GM18861 (cell line): ENCODE measurements at regions not wholly inside any gene's neighbourhood (a gene's known extent, or its start where the extent isn't known, plus 50 kb on each side); places are given as distances from the start of the nearest gene placed in this dataset.

Experiments used
- ATAC-seq: cut with Tn5 transposase; IDR thresholded peaks from one replicate; pipeline ENCODE4 v1.9.1; 2021; ENCODE audit not compliant: unreplicated experiment

DNA sequence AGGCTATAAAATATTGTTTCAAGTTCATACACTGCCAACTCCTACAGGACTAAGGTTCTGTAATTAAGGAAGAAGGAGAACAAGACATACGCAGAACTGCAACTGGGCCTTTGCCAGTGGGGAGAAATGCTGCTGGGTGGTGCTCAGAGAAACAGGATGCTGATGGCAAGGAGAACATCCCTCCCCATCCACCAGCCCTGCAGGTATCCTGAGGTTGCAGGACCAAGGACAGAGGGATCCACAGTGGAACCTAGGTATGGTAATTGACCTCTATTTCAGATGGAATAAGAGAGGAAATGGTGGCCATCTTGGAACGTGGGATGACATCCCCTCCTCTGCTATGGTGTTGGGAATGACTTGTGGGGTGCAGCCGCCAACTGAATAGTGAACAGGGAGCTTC is 206.3 kb upstream of the S1PR3 start:
- no peak for ATAC-seq

DNA sequence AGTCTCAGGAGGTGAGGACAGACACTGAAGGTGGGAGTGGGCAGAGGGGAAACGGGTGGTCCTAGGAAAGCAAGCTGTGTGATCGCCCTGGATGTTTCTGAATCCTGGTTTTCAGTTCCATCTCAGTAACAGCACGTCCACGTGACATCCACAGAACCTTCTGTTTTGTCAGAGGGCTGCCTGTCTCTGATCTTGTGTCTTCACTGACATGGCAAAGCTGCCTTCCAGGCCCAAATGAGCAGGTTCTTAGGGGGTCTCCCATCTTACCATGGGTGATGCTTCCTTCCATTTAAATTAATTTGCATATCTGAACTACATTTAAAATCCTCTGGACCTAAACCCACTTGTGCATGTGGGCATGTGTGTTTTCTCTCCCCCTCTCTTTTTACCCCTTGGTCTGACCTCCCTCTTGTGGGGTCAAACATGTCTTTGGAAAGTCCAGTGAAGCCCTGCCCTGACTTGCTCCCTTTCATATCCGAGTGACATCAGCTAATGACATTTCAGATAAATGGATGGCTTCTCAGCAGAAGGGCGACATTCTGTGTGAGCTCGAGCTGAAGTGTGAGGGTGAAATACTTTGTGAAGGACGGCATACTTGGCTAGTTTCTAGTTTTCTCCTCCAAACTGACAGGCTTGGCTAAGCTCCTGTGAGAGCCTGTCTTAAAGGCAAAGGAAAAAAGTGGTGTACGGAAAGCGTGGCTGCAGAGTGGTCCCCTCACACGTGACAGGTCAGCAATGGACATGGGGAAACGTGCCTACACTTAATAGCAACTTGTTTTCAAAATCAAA is 204.8 kb upstream of the S1PR3 start:
- ATAC-seq, result no peak

DNA sequence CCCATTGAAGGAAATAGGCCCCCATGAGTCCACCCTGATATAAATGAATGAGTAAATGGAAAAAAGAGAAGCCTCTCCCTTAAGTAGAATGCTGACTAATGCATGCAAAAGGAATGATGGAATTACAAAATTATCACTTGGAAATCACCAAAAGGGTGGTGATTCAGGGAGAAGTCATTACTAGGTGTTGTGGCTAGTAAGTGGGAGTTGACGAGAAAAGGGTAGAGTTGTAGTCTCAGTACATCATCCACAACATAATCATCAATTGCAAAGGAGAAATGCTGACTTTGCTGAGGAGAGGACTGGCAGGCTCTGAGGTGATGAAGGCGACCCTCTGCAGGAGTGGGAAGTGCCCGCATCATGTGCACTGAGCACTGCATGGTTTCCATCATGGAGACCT is 201.5 kb upstream of the S1PR3 start:
- no peak for ATAC-seq

DNA sequence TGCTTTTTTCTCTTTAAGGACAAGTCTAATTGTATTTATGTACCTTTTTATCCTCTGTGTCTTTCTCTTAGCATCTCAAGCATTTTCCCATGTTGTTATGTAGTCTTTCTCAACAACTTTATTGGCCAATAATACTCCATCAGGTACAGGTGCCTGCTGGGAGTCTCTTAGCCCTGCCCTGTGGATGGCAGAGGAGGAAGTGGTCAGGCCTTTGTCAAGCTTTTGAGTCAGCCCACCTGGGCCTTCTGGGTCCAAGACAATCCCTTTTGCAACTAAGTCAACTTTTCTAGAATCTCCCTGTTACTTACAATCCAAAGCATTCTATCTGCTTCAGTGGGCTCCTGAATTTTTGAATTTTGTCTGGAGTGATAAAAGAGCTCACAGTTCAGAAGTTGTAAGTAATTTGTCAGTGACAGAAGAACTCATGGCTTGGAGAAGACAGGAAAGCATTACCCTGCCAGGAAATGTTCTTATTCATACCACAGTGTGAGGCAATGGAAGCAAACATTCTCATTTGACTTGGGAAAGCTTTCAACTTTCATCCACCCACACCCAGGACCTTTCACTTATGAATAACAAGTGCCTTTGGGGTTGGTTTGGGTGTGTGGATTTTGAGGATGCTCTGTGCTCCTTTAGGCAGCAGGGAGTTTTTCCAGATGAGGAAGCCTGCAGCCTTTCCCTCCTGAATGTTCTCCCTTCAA is 200.0 kb upstream of the S1PR3 start:
- no peak for ATAC-seq

DNA sequence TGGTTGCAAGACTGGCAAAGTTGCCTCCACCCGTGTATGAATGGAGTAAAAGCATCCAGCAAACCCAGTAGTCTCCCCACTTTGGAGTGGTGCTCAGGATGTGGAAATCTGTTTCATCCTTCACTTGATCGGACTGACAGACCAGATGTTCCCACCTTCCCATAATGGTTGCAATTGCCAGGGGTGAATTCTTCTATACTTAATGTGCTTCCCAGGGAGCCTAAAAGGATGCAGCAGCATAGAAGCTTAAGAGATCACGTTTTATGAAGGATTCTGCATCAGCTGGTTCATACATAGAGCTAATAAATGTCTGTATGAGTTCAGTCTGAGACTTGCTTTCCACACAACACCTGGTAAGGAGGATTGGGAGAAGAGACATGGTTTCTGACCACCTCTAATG is 198.8 kb upstream of the S1PR3 start:
- ATAC-seq, result no peak

DNA sequence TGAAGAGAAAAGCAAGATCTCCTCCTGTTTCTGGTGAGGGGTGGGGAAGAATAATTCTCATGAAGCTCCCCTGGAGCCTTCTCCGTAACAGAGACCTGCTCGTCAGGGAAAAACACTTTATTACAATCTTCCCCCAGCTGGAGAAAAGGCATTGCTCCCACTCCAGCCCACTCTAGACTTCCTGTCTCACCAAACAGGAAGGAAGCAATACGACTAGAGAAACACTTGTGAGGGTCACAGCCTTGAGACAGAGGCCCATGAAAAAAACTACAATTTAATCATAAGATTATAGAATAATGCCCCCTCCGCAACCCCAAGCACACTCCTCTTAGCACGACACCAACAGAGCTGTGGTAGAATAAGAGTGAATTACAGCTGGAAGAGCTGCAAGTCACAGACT is 197.2 kb upstream of the S1PR3 start:
- no peak for ATAC-seq

DNA sequence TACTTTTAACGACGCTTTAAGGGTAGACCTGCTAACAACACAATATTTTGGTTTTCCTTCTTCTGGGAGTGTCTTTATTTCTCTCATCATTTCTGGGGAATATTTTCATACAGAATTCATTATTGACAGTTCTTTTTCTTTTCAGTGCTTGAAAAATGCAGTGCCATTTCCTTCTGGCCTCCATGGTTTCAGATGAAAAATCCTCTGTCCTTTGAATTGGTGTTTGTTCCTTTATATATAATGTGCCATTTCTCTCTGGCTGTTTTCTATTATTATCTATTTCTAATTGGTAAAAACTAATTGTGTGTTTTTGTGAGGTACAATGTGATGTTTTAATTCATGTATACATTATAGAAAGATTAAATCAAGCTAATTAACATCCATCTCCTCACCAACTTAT is 194.3 kb upstream of the S1PR3 start:
- no peak for ATAC-seq

DNA sequence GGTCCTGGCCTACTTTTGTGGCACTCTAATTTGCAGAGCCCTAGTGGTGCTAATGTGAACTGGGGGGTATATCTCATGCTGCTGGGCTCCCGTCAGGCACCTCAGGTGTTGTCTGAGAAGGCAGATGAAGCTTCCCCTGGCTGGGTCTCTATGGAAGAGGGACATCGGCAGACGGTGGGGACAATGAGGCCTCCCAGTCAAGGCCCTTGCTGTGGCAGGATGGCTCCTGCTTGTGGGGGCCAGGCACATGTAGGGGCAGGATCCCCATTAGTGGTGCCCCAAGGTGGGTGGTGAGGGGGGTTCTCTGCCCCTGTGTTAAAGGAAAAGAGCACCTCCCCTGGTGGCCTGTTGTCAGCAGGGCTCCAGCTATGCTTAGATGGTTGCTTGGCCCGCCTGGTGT is 192.8 kb upstream of the S1PR3 start:
- no peak for ATAC-seq

DNA sequence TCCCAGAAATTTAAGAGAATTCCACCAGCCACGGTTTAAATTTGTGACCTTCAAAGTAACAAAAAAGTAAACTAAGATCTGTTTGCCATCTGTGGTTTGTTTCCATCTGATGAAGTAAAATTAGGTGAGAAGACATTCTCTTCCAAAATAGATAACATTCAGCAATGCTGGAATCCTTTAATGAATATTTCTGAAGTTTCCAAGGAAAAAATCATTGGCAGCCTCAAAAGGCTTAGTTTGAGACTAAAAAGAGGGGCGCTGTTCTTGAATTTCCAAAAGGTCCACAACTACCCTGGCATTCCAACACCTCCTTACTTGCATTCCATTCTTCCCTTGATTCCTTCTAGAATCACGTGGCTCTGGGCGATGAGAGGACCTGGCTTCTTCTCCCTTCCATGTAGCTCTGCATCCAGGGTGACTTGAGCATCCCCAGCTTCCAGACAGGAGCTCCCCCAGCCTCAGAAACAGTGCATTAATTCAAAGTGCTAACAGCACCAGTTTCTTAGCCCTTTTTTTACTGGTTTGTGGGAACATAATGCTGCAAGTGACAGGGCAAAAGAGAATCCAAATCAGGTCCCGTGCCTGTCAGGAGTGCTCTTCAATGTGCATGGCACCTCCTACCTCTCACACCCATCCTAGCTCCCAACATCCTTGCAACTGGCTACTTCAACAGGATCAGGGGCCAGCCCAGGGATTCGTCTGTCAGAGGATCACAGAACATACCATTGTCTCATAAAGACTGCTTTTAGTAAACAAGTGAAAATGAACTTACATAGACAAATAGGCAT is 191.5 kb upstream of the S1PR3 start:
- ATAC-seq, result no peak

DNA sequence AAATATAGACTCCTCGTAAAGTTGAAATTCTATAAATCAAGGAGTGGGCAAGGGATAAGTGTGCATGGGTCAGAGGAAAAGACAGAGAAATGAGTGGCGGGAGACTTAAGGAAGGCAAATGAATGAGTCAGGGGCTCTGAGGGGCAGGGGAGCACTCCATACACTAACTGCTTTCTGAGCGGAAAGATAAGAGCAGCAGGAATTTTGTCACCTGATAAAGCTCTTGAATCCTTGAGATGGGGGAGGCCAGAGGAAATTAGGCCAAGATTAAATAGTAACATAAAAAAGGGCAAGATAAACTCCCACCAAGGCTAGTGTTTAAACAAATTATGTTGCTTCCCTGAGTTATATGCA is 191.0 kb upstream of the S1PR3 start:
- ATAC-seq, result no peak

DNA sequence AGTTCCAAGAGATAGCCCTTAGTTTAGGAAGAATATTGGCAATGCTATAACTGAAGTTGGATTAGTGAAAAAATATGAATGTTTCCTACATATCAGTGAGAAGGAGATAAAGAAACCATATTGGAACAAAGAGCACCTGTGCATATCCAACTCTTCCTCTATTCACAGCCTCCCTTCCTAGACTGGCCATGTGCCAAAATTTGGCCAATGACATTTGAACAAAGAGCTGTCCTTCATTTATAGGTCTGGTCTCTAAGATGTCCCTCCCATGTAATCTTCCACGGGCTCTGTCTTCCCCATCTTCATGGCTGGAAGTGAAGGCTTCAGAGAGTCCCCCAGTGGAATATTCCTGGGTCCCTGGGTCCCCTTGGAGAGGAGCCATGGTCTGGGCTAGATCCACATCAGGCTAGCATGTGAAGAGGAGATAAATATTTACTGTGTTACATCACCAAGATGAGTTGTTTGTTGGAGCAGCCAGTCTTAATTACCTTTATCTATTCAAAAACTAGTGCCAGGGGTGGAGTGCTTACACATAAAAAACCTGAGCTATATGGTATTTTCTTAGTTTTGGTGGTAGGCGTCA is 190.0 kb upstream of the S1PR3 start:
- no peak for ATAC-seq

DNA sequence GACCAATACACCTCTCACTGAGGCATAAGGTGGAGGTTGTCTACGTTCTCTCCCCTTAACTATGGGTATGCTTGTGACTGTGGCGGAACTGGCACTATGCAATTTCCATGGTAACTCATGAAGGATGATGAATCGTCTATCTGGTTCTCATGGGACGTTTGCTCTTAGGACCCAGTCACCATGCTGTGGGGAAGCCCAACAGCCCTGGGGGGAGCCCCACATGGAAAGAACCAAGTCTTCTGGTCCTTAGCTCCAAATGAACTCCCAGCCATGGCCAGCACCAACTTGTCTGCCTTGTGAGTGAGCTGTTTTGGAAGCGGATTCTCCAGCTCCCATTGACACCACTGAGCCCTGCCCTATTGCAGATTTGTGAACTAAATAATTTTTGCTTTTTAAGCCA is 188.7 kb upstream of the S1PR3 start:
- no peak for ATAC-seq

DNA sequence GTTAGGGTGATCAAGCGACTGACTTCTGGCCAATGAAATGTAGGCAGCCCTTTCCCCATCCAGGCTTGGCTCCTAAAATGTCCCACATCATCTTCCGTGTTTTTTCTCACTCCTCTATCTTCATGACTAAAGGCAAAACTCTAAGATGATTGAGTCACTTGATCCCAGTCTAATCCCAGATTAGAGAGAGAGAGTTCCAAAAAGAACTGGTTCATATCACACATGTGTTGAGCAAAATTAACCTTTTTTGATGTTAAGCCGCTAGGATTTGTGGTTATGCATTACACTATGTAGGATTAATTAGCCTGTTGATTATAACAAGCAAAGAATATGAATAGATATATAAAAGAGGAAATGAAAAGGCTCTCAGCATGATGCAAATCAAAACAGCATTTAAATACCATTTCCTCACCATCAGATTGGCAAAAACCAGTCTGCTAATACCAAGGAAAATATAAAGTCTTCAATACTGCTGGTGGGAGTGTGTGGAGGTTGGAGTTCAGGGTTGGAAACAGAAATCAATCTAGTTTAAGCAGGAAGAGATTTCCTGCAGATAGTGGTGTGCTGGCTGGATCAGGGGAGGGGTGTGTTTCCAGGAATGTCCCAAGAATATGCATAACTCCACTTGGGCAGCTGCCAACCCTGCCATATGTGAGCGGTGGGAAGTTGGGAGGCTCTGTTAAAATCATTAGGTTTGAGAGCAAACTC is 187.6 kb upstream of the S1PR3 start:
- ATAC-seq, result no peak

DNA sequence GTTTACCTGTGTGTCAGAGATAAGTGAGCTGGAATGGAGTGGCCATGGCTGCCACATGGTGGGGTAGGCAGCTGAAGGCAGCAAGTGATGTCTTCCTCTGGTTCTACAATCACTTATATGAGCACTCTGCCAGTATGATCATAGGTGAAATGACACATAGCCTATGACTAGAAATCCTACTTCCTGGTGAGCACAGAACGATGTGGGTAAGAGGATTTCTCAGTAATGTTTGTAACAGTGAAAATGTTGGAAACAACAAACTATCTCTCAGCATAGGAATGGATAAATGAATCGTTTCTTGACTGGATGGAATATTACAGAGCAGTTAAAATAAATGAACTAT is 187.0 kb upstream of the S1PR3 start:
- ATAC-seq, result no peak

DNA sequence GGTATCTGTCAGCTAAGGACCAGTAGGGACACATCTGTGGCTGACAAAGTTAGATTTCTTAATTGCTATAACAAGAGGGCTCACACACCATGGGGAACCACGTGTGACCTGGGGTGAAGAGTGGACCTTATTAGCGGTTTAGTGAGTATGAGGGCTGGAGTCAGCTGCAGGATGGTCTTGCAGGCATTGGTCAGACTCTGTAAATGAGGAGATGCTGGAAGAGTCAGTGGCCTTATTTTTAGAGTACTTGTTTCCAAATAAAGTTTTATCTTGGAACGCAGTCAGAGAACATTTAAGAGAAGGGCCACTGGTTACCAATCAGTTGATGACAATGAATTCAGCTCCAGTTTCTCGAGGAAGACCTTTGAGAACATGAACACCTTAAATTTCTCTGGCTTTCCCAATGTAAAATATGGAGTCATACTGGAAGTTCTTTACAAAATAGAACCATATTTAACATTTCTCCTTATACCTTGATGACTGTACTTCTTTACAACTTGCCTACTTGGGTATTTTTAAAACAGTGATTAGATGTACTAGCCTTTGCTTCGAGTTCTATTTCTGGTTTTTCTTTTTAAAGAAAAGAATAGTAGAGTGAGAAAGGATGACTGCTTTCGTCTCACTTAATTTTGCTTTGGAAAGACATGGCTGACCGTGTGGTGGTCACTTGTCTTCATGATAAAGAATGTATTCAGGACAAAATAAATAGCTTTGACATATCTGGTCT is 185.9 kb upstream of the S1PR3 start:
- no peak for ATAC-seq

DNA sequence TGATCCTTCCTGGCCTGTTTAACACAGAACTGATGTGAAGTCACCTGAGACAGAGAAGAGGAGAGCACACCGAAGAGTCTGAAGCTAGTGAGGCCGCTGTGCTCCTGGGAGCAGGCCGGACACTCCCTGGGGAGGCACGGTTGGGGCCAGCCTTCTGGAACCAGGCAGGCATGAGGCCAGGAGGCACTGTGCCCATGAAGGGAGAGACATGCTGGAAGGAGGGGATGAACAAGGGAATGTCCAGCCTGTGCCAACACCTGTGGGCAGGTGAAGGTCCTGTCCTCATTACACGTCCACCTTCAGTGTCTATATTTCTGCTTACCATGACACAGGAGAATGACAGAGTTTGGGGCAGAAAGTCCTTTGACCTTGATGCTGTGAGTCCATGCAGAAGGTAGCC is 183.8 kb upstream of the S1PR3 start:
- no peak for ATAC-seq

DNA sequence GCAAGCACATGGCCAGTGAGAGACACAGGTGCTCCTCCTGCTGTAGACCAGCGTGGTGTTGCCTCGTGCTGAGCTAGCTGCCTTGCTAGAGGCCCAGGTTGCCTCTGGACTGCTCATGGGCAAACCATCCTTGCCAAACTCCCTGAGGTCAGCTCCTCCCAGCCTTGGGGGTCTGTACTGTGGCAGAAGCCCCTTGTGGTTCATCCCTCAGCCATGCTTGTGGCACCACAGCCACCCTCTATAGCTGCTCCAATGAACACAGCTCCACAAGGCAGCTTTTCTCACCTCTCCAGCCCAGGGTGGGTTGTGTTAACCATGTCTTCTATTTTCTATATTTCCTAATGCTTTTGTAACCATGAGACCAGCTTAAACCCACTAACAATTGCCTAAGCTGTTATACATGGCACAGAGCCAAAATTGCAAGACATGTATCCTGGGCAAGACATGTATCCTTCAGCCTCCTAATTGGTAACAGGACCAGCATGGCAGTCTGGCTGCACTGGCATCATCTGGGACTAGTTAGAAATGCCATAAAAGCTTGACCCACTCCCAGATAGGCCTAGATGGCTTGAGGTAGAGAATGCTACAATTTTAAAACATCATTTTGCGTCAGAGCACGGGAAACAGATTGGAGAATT is 183.1 kb upstream of the S1PR3 start:
- no peak for ATAC-seq

DNA sequence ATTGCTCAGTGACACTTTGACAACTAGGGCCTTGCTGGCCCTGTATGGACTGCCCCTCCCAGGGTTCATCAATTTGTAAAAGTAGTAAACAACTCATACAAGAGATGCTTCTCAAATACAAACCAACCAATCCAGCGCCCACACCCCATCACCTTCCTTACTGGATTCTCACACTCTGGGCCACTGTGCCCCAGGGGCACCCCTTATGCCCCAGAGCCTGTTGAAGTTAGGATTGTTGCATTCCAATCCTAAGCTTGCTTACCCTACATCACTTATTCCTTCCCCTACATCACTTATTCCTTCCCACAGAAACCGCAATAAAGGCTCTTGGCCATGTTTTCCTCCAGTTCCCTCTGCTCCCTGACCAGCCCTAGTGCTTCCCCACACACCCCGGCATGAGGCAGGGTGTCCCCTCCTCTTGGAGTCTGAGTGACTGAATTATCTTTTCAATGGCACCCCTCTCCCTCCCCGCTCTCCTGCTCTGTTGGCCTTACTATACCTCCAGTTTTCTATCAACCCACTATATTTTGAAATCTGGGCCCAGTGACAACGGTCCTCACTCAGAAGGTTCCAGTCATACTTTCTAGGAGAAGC is 182.4 kb upstream of the S1PR3 start:
- no peak for ATAC-seq

DNA sequence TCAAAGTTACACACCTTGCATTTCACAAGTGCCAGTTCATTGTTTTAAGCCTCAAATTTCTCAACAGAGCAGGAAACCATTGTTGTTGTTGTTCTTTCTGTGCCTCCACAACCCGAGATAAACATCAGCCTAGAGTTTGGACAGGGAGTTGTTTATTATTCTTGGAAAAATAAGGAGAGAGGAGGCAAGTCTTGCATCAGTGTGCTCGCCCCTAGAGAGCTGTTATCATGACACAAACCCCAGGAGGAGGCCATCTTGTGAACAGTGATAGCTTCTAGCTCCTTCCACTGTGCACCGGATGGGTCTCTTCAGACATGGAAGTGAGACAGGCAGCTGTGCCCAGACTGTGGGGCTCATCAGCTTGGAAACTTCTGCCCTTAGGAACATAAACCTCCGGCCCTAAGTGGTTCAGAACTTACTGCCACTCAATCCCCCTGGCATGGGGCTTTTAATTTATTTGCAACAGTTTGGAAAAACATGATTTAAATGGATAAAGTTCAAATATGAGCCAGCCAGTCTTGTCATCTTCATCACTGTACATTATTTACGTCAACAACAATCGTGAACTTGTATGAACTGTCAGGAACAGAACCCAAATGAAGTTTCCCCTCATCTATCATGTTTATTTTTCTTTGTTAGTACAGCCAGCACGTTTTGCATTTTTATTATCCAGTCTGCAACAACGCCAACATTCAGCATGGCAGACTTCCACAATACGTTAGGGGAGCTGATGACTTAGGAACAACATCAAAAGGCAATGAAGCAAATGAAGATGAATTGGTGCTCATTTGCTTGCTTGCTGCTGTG is 181.7 kb upstream of the S1PR3 start:
- ATAC-seq, result no peak
